ENCODE measurements at regions not wholly inside any gene's neighbourhood (a gene's known extent, or its start where the extent isn't known, plus 50 kb on each side); places are given as distances from the start of the nearest gene placed in this dataset.

DNA sequence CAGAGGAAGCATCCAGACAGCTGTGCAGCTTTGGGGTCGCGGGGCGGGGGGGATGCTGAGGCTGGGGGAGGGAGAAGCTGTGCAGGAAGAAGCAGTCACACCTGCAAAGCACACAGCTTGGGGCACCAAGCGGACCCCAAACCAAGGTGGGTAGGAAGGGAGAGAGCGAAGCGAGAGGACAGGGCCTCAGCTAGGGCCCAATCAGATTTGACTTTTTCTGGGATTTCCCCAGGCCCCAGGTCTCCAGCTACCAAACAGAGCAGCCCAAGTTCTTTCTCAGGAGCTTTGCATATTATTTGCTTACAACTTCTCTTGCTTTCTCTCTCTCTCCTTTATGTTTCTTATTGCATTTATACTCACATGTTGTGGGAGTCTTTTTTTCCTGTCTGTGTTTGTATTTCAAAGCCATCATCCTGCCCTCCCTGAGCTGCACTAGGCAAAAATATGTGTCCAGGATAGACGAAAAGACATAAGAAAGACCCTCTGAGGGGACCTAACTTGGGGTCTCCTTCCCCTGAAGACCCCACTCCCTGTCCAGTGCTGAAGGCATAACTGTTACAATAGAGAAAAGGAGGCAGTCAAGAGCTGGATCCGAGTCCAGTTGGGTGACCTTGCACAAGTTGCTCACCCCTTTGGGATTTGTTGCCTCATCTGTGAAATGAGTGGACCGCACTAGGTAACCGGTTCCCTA is 50.6 kb upstream of the SMNDC1 start:
- no peak for DNase-seq

DNA sequence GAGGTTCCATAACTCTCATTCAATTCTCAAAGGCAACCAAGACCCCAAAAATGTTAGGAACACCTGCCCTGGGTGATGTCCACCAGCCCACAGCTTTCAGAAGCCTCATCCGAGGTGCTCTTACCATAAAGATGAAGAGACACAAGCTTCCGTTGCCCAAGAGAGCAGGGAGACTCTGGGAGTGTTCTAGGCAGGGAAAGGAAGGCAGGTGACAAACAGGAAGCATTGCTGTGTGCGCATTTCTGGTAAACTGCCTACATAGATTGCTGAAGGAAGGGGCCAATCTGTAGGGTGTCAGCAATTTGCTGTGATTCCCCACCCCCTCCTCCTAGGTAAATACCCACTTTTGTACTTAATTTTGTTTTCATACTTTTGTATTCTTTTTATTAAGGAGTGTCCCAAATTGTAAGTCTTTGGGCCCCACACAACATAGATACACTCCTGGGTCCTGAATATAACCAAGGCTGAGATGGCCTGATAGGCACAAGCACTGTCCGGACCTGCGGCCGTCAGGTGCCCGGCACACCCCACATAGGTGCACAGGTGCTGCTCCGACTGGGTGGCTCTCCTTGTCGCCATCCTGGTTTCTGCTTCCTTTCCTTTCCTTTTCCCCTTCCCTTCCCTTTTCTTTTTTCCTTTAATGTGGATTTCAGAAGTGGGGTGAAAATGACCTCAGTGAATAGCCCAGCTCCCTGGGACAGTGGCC is 51.4 kb upstream of the SMNDC1 start:
- no peak for DNase-seq

DNA sequence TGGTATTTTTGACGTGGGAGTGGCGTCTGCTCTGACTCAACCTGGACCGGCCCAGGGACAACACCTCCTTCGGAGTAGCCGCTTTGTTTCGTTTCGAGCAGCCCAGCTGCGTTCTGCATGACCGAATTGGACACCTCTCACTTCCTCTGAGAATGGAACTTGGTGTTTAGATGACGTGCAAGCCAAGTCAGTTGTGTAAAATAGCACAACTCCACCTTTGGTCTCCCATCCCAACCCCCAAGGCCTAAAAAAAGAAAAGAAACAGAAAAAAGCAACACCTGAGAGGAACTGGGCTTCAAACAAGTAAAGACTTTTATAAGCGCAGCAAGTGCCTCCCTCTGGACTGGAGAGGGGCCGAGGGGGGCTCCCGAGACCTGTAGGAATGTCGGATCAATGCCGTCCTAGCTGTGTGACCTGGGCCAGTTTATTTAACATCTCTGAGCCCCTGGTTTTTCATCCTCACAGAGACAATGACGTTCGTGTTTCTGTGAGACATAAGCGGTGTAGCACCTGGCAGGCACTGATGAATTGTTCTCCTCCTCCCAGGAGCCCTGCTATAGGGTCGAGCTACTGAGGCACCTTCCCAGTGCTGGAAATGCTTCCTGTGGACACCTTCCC is 52.0 kb upstream of the SMNDC1 start:
- peak; percentile 43 for DNase-seq

DNA sequence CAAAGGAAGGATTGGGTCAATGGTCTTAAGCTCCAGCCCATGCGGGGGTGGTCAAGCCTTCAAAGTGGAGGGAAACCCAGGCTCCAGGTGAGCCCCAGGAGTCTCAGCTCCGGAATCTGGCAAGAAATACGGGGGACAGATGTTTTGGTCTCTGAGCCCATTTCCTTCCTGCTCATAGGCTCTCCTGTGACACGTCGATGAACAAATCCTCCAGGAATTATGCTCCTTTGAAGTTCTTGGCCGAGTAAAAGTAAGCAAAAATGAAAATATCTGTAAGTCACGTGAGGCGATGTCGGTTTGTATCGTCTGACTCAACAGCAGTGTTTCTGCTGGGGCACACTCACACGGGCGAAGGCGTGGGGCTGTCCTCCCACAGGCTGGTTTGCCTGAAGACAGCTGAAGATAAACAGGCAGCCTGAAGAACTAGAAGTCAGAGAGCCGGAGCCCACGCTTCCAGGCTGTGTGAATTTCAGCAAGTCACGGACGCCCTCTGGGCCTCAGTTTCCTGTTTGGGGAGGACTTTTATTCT is 52.6 kb upstream of the SMNDC1 start:
- peak; percentile 60 for DNase-seq

DNA sequence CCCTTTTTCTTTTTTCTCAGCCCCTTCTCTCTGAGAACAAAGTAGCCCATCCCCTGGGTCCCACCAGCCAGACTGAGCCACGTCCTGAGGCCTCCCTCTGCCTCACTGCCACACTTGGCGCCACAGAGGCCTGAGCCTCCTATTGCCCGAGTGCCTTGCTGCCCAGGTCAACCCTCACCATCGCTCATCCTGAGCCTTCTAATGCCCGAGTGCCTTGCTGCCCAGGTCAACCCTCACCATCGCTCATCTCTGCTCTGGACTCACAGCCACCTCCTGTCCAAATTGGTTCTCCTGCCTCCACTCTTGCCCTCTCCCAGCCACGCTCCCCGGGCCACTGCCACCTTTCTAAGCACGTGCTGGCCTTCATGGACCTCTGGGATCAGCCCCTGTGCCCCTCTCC is 53.2 kb upstream of the SMNDC1 start:
- no peak for DNase-seq

DNA sequence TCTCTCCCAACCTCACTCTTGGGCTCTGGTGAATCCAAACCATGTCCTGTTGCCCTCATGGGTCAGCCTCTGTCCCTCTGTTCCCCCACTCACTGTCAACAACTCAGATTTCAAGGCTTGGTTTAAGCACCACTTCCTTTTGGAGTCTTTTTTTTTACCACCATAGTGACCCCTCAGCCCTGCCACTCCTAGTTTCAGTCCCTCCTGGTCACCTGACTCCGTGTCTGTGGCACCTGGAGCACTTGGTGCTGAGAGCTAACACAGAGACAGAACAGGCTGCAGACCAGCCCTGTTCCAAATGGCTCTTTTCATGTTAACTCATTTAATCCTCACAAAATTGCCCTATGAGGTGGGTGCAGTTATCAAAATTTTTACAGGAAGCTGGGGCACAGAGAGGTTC is 53.6 kb upstream of the SMNDC1 start:
- DNase-seq, result no peak

DNA sequence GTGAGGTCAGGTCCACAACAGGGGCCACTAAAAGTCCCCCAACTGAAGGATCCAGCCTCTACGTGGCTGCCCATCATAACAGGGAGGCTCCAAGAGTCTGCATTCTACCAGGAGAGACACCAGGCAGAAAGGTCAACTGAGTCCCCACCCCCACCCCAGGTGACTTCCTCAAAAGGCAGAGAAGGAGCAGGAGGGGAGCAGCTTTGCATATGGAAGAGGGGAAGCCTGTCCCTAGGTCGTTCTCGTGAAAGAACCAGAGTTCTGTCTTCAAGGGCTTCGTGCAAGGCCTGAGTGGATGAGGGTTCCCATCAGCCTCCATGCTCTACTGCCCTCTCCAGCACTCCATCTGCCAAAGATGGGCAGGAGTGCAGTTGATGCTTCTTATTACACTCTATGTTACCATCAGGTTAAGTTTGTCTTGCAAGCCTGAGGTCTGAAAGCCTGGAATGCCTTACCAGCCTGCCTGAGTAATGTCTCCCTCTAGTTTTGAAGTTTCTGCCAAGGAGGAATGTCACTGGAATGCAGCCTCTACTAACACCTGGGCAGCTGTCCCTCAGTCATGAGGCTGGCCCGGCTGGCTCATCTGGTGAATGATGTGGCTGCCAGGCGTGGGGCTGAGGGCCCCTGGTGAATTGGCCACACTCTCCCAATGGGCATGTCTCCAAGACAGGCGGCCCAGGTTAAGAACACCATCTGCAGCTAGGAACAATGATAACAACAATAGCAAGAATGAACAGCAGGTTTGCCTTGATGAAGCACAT is 54.3 kb upstream of the SMNDC1 start:
- DNase-seq, result no peak

DNA sequence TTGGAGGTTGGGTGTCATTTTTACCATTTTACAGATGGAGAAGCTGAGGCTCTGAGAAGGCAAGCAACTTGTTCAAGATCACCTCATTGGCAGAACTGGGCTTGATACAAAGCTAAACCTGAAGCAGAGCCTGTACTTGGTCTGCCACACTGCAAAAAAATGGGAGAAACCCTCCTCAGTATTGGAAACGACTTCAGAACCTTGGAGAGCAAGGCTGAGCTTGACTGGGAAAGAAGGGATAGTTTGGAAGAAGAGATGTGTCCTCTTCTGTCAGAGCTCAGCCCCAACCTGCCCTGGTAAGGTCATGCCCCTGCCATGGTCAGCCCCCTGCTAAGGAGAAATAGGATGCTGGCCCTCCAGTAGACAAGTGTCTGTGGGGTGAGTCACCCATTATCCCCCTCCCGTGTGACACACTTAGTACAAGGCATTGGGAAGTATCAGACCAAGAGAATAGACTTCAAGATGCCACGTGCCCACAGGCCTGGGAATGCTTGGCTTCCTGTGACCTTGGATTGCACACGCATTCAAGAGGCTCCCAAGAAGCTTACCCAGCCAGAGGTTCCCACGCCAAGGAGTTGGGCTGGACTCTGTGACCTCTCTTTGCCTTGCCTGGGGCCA is 56.2 kb upstream of the SMNDC1 start:
- no peak for DNase-seq

DNA sequence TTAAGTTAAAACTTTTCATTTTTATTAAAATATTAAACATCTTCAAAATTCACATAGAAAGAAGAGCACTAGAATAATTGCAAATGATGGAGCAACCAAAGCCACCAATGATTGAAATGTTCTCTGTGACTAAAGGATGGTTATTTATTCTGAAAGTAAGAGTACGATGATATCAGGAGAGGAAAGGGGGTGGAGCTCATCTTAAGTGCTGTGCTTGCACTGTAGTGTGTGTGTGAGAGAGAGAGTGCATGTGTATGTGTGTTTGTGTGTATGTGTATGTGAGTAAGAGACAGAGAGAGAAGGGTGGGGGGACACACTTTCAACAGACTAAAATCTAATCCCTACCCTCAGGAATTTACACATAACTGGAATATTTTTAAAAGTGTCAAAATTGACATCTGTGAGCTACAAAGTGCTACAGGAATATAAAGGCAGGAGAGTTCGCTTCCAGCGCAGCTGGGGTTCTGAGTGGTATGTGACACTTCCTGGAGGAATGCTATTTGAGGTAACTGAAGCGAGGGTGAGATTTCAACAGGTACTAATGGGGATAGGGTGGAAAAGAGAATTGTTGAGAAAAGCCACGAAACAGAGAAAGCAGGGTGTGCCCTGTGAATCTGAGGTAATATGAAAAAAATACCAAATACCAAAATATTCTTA is 57.2 kb upstream of the SMNDC1 start:
- no peak for DNase-seq

DNA sequence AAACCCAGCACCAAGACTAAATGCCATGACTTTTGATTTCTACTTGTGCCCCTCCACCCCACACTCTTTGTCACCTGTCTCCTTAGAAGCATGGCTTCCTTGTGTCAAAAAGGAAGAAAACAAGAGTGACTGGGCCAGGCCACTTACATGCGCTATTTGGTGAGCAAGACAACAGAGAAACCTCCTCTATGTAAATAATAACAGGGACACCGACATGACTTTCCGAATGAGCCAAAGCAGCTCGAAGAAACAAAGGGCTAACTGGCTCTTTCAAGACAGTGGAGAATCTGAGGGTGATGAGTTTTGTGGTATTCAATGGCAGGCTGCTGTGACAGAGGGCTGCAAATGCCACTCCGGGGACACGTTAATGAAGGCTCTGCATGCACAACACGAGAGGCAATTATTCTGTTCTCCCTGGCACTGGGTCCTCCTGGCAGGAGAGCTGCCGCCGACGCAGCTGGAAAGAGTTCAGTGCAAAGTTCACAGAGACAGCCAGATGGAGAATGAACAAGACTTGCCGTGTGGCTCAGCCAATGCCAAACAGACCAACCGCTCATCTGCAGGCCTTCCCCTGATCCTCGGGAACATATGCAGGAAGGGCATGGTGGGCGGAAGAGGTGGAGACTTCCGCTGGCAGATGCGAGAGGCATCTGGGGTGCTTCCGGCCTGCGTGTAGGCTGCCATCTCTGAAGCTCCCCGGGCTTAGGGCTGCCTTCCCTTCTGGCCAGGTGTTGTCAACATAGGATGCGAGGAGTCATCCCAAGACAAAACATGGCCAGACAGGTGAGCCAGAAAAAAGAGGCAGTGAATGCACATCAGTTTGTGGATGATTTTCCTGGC is 59.1 kb upstream of the SMNDC1 start:
- no peak for DNase-seq

DNA sequence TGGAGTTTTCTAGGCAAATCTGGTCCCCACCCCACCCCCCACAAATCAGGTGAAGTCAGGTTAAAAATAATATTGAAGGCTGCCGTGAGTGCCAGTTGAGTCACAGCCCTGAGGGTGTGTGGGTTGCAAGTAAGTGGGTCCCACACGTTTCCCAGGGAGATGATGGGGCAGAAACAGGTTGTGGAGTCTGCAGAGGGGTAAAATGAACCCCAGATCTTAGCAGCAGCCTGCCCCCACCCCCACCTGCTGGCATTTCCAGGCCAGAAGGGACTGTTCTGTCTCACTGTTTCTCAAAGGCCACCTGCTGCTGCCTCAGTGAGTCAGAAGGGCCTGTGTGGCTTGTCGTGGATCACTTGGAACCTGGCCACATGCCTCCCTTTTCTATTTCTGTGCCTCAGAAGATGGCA is 59.8 kb upstream of the SMNDC1 start:
- peak; percentile 49 for DNase-seq

DNA sequence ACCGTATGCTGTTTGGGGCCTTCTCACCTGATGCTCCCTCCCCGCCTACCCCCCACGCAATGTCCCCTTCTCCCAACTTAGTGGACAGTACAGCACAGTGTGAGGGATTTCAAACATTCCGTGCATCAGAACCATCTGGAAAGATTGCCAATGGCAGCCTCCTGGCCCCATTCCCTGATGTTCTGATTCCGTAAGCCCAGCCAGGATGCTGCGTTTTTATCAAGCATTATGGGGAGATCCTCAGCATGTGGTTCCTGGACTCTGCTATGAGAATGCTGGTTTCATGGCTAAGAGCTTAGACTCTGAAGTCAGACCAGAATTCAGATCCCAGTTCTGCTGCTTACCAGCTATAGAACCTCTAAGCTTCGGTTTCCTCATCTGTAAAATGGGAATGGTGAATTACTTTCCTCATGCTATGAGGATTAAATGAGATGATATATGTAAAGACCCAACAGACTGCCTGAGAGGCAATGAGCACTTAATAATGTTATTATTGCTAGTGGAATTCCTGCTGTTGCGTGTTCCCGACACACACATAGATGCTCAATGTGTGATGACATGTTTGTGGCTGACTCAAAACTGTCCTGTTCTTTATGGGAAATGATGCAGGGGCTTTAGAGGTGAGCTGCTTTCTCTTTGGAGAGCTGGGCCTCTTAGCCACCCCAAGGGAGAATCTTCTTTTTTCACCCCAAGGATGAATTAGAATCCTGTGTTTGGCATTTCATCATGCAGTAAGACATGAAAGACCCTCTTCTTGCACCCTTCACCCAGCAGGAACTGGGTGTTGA is 60.8 kb upstream of the SMNDC1 start:
- no peak for DNase-seq

DNA sequence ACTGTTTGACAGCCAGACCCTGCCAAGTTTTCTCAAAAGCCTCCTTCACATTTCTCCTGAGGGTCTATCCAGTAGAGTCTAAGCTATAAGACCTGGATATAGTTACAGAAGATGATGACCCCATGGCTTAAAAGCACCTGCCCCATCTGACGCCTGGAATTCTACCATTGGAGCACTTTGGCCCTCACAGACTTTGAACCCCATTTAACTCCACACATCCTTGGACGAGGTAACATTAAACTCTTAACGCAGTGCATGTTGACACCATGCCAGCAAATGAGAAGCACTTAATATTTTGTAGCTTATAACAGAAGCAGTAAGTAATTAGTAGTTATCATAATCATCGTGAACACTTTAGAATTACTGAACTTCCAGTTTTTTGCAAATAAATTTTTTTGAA is 61.9 kb upstream of the SMNDC1 start:
- DNase-seq, result no peak

DNA sequence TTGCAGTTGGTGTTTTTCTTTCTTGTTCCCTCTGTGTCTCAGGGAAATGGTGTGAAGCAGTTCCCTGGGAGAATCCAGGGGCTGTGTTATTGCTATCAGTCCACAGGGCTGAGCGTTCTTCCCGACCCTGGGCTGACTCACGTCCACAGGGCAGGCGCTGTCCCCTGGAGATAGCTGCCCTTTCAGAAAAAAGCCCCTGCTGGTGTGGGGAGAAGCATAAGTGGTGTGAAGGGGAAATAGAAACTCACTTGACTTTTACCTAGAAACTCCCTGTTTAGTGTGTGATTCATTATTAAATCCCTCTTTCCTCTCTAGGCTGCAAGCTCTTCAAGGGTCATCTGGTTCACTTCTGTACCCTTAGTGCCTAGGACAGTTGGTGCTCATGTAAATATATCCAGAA is 63.3 kb upstream of the SMNDC1 start:
- no peak for DNase-seq

DNA sequence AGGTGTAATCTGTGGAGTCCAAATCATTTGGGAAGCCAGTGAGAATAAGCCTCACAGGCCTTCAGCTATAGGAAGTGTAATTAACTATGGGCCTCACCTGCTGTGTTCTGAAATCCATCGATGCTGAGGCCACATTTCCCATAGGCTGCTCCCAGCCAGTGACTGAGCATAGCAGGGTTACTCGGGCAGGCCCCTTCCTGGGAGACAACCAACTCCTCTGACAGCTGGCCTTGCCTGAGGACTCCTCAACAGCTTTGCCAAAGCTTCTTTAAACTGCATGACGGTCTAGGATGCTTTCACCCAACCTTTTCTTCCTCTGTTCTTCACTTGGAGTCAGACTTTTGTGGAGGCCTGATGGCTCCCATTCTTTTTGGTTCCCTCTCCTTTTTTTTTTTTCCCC is 63.8 kb upstream of the SMNDC1 start:
- DNase-seq, result no peak

DNA sequence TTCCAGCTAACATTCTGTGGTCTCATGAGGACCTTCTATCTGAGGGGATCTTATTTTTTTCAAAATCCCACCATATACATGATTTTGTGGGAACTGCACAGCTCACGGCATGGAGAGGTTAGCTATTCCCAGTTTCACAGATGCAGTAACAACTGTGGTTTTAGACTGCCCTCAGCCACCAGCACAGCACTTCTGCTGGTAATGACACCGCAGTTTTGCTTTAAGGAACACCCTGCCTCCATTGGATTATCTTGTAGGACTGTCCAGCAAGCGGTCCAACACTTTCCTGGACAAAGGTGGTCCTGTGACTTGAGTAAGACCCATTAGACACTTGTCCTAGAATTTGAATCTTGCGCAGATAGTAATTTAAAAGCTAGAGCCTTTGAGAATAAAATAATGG is 65.3 kb upstream of the SMNDC1 start:
- DNase-seq, result no peak

DNA sequence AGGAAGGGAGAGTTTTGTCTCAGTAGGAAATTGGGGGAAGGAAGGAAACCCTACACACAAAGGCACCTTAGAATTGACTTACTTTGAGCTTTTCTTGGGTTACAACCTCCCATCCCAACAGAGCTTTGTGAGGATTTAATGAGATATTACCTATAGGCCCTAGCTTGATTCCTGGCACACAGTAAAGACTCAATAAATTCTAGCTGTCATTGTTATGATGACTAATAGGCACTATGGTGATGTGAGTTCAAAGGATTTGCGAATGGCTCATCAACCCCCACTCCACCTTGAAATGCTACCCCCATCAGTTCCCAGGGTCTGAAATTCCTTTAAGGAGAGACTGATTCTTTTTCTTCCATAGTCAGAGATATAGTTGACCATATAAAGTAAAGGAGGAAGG is 67.9 kb upstream of the SMNDC1 start:
- DNase-seq, result no peak

DNA sequence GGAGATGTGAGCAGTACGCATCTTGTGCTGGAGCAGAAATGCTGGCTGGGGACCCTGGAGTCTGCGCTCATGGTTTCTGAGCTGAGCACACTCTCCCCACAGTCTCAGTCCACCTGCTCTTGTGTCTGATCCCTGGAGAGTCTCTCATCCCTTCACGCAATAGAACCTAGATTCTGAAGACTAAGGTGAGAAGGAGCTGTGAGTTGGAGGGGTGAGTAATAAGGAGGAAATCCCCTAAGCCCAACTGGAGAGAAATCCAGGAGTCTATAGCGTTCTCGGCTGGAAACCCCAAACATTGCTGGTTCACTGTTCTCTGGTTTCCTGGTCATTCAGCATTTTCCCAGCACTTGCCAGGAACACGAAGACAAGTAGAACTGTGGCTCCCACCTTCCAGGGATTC is 68.3 kb upstream of the SMNDC1 start:
- DNase-seq, result no peak

DNA sequence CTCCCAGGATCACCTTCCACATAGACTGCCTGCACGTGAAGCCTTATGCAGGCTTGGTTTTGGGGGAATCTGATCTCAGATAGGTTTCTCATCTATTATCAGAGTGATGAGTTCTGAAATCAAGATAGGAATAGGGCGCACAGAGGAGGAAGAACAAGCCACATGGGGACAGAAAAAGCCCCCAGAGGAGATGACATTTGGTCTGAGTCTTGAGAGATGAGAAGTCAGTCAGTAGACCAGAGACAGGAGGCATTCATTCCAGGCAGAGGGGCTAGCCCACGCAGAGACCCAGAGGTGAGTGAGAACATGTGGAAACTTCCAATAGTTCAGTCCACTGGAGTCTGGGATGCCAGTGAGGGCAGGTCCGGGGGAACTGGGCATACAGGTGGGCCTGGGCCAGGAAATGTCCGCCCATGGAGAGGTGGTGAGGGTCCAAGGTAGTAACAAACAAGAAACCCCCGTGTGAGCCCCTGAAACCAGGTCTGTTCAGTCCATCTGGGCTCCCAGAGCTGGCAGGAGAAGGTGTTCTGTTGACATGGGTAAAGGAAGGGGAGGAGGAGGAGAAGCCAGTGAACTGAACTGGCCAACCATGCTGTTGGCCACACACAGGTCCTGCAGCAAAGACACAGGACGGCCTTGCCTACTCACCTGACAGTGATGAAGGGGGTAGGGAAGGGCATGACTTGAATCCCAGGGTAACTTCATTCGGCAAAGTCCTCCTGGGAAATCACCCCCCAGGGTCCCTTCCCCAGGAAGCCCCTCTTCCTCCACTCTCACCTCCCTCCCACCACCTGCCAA is 69.3 kb upstream of the SMNDC1 start:
- no peak for DNase-seq

DNA sequence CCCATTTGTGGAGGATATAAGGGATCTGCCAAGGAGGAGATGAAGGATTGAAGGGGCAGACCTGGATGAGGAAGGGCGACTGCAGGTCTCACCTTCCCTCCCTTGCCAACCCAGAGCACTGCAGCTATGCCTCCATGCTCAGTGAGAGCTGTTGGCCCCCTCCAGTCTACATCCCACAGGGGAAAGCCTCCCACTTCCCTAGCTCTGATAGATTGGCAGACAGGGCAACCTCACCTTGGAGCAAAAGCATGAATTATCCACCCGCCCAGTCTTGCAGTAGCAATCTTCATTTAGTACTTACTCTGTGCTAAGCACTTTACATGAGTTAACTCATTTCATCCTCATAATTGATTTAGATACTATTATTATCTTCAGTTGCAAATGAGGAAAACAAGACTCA is 70.4 kb upstream of the SMNDC1 start:
- DNase-seq, result no peak
